ENCODE measurements at regions not wholly inside any gene's neighbourhood (a gene's known extent, or its start where the extent isn't known, plus 50 kb on each side); places are given as distances from the start of the nearest gene placed in this dataset.

DNA sequence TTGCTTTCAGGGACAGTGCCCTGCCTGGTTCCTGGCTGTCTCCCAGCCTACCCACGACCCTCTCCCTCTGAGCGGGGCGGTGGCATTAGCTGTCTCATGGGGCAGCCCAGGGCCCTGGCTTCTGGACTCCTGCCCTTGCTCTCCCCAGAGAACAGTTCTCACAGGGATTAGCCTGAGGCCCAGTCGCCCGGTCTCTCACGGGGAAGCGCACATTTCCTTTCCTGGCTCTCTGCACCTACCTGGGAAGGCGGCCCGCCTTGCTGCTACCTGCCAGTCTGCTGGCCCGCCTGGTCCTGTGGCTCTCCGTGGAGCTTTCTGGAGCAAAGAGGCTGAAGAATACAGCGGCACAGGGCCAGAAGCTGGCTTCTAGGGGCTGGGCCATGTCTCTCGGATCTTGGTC, 128.4 kb downstream of the FHDC1 start:
- H3K4me3 ChIP-seq (replicated peaks in 1 of 4; ENCODE audit: control extremely low read depth in 1 of 4, insufficient read depth in 1 of 4, low read depth in 3 of 4, low read length in 4 of 4): no peak overlapping the region
- H3K79me2 ChIP-seq (ENCODE audit: control insufficient read depth, insufficient read depth, low read length): no peaks in the 10 kb centered on the region
- H3K36me3 ChIP-seq (ENCODE audit: control insufficient read depth, insufficient read depth, low read length): no peaks in the 10 kb centered on the region
- no peak overlapping the region for H3K4me2 ChIP-seq (ENCODE audit: extremely low read depth, insufficient read depth, low read length)
- H3K27me3 ChIP-seq (ENCODE audit: control insufficient read depth, insufficient read depth, low read length): no peaks in the 10 kb centered on the region
- H3K4me1 ChIP-seq (ENCODE audit: control insufficient read depth, extremely low read depth, insufficient read depth, low read length): no peaks in the 10 kb centered on the region
- H3K9me3 ChIP-seq (ENCODE audit: control insufficient read depth, insufficient read depth, low read depth, low read length): no peaks in the 10 kb centered on the region
- no peak for DNase-seq (ENCODE audit: low read depth in 2 of 2)
- no peaks in the 10 kb centered on the region for H4K20me1 ChIP-seq (ENCODE audit: control insufficient read depth, extremely low read depth, insufficient read depth, low read length)
- H3K9ac ChIP-seq (ENCODE audit: insufficient read depth, low read length): no peak overlapping the region
- no peak overlapping the region for H3K27ac ChIP-seq (ENCODE audit: insufficient read depth, low read length)
- no peak overlapping the region for H2AFZ ChIP-seq (ENCODE audit: low read length)
- TF ChIP-seq EZH2 (IDR thresholded peaks at IDR 0.05; ENCODE audit: low read length, missing control alignments): no peak
- TF ChIP-seq, protein P1, sequence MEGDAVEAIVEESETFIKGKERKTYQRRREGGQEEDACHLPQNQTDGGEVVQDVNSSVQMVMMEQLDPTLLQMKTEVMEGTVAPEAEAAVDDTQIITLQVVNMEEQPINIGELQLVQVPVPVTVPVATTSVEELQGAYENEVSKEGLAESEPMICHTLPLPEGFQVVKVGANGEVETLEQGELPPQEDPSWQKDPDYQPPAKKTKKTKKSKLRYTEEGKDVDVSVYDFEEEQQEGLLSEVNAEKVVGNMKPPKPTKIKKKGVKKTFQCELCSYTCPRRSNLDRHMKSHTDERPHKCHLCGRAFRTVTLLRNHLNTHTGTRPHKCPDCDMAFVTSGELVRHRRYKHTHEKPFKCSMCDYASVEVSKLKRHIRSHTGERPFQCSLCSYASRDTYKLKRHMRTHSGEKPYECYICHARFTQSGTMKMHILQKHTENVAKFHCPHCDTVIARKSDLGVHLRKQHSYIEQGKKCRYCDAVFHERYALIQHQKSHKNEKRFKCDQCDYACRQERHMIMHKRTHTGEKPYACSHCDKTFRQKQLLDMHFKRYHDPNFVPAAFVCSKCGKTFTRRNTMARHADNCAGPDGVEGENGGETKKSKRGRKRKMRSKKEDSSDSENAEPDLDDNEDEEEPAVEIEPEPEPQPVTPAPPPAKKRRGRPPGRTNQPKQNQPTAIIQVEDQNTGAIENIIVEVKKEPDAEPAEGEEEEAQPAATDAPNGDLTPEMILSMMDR (conservative IDR thresholded peaks at IDR 0.05 in 1 of 2, IDR thresholded peaks at IDR 0.05 in 1 of 2; ENCODE audit: low read depth in 1 of 2, low read length in 2 of 2): no peak

DNA sequence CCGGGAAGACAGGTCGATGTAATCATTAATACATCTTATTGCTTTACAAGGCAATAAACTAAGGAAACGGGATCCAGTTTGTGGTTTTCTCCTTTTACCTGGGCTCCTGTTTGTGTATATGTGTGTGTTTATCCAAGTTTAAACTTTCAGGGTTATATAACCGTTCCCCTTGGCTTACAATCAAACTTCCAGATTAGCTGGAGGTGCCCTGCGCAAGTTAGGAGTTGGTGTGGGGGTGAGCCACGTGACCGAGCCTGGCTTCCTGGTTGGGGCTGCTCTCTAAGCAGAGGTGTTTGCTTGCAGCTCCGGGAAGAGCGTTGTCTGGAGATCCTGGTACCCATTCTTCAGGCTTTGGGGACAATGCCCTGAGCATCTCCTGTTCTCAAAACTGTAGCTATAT, 129.2 kb downstream of the FHDC1 start:
- TF ChIP-seq, protein P1 (conservative IDR thresholded peaks at IDR 0.05 in 1 of 2, IDR thresholded peaks at IDR 0.05 in 1 of 2; ENCODE audit: low read depth in 1 of 2, low read length in 2 of 2): no peak
- TF ChIP-seq EZH2 (IDR thresholded peaks at IDR 0.05; ENCODE audit: low read length, missing control alignments): no peak
- DNase-seq (ENCODE audit: low read depth in 2 of 2): no peak
- no peak overlapping the region for H3K9ac ChIP-seq (ENCODE audit: insufficient read depth, low read length)
- H3K4me1 ChIP-seq (ENCODE audit: control insufficient read depth, extremely low read depth, insufficient read depth, low read length): no peaks in the 10 kb centered on the region
- no peaks in the 10 kb centered on the region for H3K36me3 ChIP-seq (ENCODE audit: control insufficient read depth, insufficient read depth, low read length)
- no peak overlapping the region for H2AFZ ChIP-seq (ENCODE audit: low read length)
- H3K27ac ChIP-seq (ENCODE audit: insufficient read depth, low read length): no peak overlapping the region
- no peaks in the 10 kb centered on the region for H3K79me2 ChIP-seq (ENCODE audit: control insufficient read depth, insufficient read depth, low read length)
- H3K4me3 ChIP-seq (replicated peaks in 1 of 4; ENCODE audit: control extremely low read depth in 1 of 4, insufficient read depth in 1 of 4, low read depth in 3 of 4, low read length in 4 of 4): no peak overlapping the region
- H3K4me2 ChIP-seq (ENCODE audit: extremely low read depth, insufficient read depth, low read length): no peak overlapping the region
- no peaks in the 10 kb centered on the region for H4K20me1 ChIP-seq (ENCODE audit: control insufficient read depth, extremely low read depth, insufficient read depth, low read length)
- H3K9me3 ChIP-seq (ENCODE audit: control insufficient read depth, insufficient read depth, low read depth, low read length): no peaks in the 10 kb centered on the region
- H3K27me3 ChIP-seq (ENCODE audit: control insufficient read depth, insufficient read depth, low read length): no peaks in the 10 kb centered on the region

DNA sequence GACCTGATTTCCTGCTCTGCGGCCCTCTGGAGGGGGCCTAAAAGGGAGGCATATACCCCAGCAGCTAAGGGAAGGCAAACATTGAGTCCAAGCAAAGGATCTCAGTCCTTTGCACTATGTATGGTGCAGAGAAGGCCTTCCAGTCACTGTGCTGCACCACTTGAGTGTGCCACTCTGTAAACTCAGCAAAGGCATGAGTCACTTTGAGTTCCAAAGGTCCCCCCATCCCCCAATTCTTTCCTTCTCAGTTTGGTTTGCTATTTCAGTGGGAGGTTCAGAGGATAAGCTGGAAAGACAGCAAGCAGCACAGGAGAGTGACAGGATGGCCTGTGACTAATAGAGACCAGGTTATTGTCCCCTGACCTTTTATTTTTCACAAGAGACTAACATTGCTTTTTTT, 131.3 kb downstream of the FHDC1 start:
- H3K9me3 ChIP-seq (ENCODE audit: control insufficient read depth, insufficient read depth, low read depth, low read length): no peaks in the 10 kb centered on the region
- no peaks in the 10 kb centered on the region for H4K20me1 ChIP-seq (ENCODE audit: control insufficient read depth, extremely low read depth, insufficient read depth, low read length)
- H3K27ac ChIP-seq (ENCODE audit: insufficient read depth, low read length): no peak overlapping the region
- no peaks in the 10 kb centered on the region for H3K36me3 ChIP-seq (ENCODE audit: control insufficient read depth, insufficient read depth, low read length)
- no peak overlapping the region for H2AFZ ChIP-seq (ENCODE audit: low read length)
- peak; percentile 24 to 57 for DNase-seq (ENCODE audit: low read depth in 2 of 2)
- no peaks in the 10 kb centered on the region for H3K4me1 ChIP-seq (ENCODE audit: control insufficient read depth, extremely low read depth, insufficient read depth, low read length)
- H3K4me3 ChIP-seq (replicated peaks in 1 of 4; ENCODE audit: control extremely low read depth in 1 of 4, insufficient read depth in 1 of 4, low read depth in 3 of 4, low read length in 4 of 4): no peak overlapping the region
- no peaks in the 10 kb centered on the region for H3K27me3 ChIP-seq (ENCODE audit: control insufficient read depth, insufficient read depth, low read length)
- no peaks in the 10 kb centered on the region for H3K79me2 ChIP-seq (ENCODE audit: control insufficient read depth, insufficient read depth, low read length)
- TF ChIP-seq, protein P1 (conservative IDR thresholded peaks at IDR 0.05 in 1 of 2, IDR thresholded peaks at IDR 0.05 in 1 of 2; ENCODE audit: low read depth in 1 of 2, low read length in 2 of 2): no peak
- TF ChIP-seq EZH2 (IDR thresholded peaks at IDR 0.05; ENCODE audit: low read length, missing control alignments): no peak
- no peak overlapping the region for H3K9ac ChIP-seq (ENCODE audit: insufficient read depth, low read length)
- no peak overlapping the region for H3K4me2 ChIP-seq (ENCODE audit: extremely low read depth, insufficient read depth, low read length)
